Loucy (cell line): ENCODE measurements at regions not wholly inside any gene's neighbourhood (a gene's known extent, or its start where the extent isn't known, plus 50 kb on each side); places are given as distances from the start of the nearest gene placed in this dataset.

Experiments
- CTCF ChIP-seq: fragments of 200-600 bp; sonication (generic); conservative IDR thresholded peaks from 2 replicates; pipeline ENCODE4 v1.5.1; 2014; ENCODE audit warnings: mild to moderate bottlenecking, antibody characterized with exemption, low read length
- EZH2phosphoT487 ChIP-seq: fragments of 200-600 bp; IDR thresholded peaks from 2 replicates; pipeline ENCODE4 v1.6.1; 2018; ENCODE audit warnings: antibody characterized with exemption, mild to moderate bottlenecking, moderate library complexity, borderline replicate concordance

GRCh38 chr3:81823086-81823485, 61.6 kb upstream of the GBE1 start:
- TF ChIP-seq CTCF = no peak
- no peak for TF ChIP-seq EZH2phosphoT487
